HEK293 (cell line): ENCODE measurements at regions not wholly inside any gene's neighbourhood (a gene's known extent, or its start where the extent isn't known, plus 50 kb on each side); places are given as distances from the start of the nearest gene placed in this dataset.
A peak's percentile ranks its signal among the peaks of the same experiment; 100 is the strongest.

Experiments used
- CTCF ChIA-PET: fragments of 350-600 bp; formaldehyde crosslinking; extraction: SDS; loops from one replicate; lab custom pipeline; 2021; ENCODE audit warnings: antibody characterized with exemption; lab: Yijun Ruan, JAX
- POLR2A ChIA-PET: fragments of 300-600 bp; formaldehyde crosslinking; extraction: SDS; loops from one replicate; lab custom pipeline; 2020; ENCODE audit warnings: antibody characterized with exemption, inconsistent platforms; lab: Yijun Ruan, JAX
- H3K27ac ChIP-seq: fragments of 200-500 bp; sonication (Bioruptor generic); 2 replicates; pipeline ENCODE4 v1.5.1; 2014; ENCODE audit warnings: low read depth, low read length, control low read depth, inconsistent platforms; ENCODE audit errors: extremely low read depth
- H3K36me3 ChIP-seq, 2 experiments: fragments of 200-500 bp in 1 of 2; sonication (Bioruptor generic) in 1 of 2; 1 replicate in 1 of 2; 2 replicates in 1 of 2; pipeline ENCODE4 v1.5.1; 2014 to 2017; ENCODE audit warnings: inconsistent platforms in 2 of 2, low read length in 2 of 2; ENCODE audit not compliant: control insufficient read depth in 2 of 2, insufficient read depth in 1 of 2
- H3K4me1 ChIP-seq: fragments of 200-500 bp; sonication (Bioruptor generic); 2 replicates; pipeline ENCODE4 v1.5.1; 2014; ENCODE audit warnings: mild to moderate bottlenecking, low read length, inconsistent platforms; ENCODE audit not compliant: control insufficient read depth, insufficient read depth
- H3K4me3 ChIP-seq: 2 replicates; pipeline ENCODE4 v1.5.1; 2011; ENCODE audit warnings: low read depth, mild to moderate bottlenecking, control low read depth, low read length, moderate library complexity
- H3K9me3 ChIP-seq: fragments of 200-500 bp; sonication (Bioruptor generic); 2 replicates; pipeline ENCODE4 v1.5.1; 2014; ENCODE audit warnings: low read depth, low read length, inconsistent platforms; ENCODE audit not compliant: control insufficient read depth, insufficient read depth
- BCL11A ChIP-seq: fragments of 450-650 bp; formaldehyde crosslinking; IDR thresholded peaks from 2 replicates; pipeline ENCODE4 v1.5.1; 2016; ENCODE audit warnings: low read depth, missing biosample characterization, missing genetic modification characterization
- EGR2 ChIP-seq: fragments of 450-650 bp; formaldehyde crosslinking; IDR thresholded peaks from 2 replicates; pipeline ENCODE4 v1.5.1; 2016; ENCODE audit warnings: low read depth, missing biosample characterization, missing genetic modification characterization
- GLIS2 ChIP-seq: fragments of 450-650 bp; formaldehyde crosslinking; IDR thresholded peaks from 2 replicates; pipeline ENCODE4 v1.5.1; 2016; ENCODE audit warnings: missing biosample characterization, missing genetic modification characterization
- SCRT2 ChIP-seq: fragments of 450-650 bp; formaldehyde crosslinking; IDR thresholded peaks from 2 replicates; pipeline ENCODE4 v1.5.1; 2016; ENCODE audit warnings: missing biosample characterization, missing genetic modification characterization
- YY2 ChIP-seq: fragments of 450-650 bp; formaldehyde crosslinking; IDR thresholded peaks from 2 replicates; pipeline ENCODE4 v1.5.1; 2016; ENCODE audit warnings: missing biosample characterization, missing genetic modification characterization
- ZEB2 ChIP-seq: fragments of 450-650 bp; formaldehyde crosslinking; IDR thresholded peaks from 2 replicates; pipeline ENCODE4 v1.5.1; 2016; ENCODE audit warnings: missing biosample characterization, missing genetic modification characterization
- ZNF202 ChIP-seq: fragments of 450-650 bp; formaldehyde crosslinking; IDR thresholded peaks from 2 replicates; pipeline ENCODE4 v1.5.1; 2016; ENCODE audit warnings: missing biosample characterization, missing genetic modification characterization, borderline replicate concordance
- ZNF239 ChIP-seq: fragments of 450-650 bp; formaldehyde crosslinking; IDR thresholded peaks from 2 replicates; pipeline ENCODE4 v1.5.1; 2016; ENCODE audit warnings: missing biosample characterization, missing genetic modification characterization
- ZNF24 ChIP-seq: fragments of 450-650 bp; formaldehyde crosslinking; IDR thresholded peaks from 2 replicates; pipeline ENCODE4 v1.5.1; 2016; ENCODE audit warnings: missing biosample characterization, missing genetic modification characterization
- ZNF433 ChIP-seq: fragments of 450-650 bp; formaldehyde crosslinking; IDR thresholded peaks from 2 replicates; pipeline ENCODE4 v1.5.1; 2016; ENCODE audit warnings: missing biosample characterization, missing genetic modification characterization, low read depth
- ZNF677 ChIP-seq: fragments of 450-650 bp; IDR thresholded peaks from 2 replicates; pipeline ENCODE4 v1.5.0; 2018; ENCODE audit warnings: missing biosample characterization, mild to moderate bottlenecking, missing genetic modification characterization, moderate library complexity
- ZNF776 ChIP-seq: fragments of 450-650 bp; formaldehyde crosslinking; IDR thresholded peaks from 2 replicates; pipeline ENCODE4 v1.5.0; 2017; ENCODE audit warnings: missing biosample characterization, missing genetic modification characterization, borderline replicate concordance
- TF ChIP-seq, protein P1 (sequence below): fragments of 450-650 bp; formaldehyde crosslinking; IDR thresholded peaks from 2 replicates; pipeline ENCODE4 v1.5.1; 2016; ENCODE audit warnings: missing biosample characterization, missing genetic modification characterization
- TF ChIP-seq, protein P2 (sequence below): fragments of 450-650 bp; formaldehyde crosslinking; IDR thresholded peaks from 2 replicates; pipeline ENCODE4 v1.5.1; 2016; ENCODE audit warnings: missing biosample characterization, missing genetic modification characterization
- TF ChIP-seq, protein P3 (sequence below): IDR thresholded peaks from 2 replicates; pipeline ENCODE4 v1.6.1; 2011; ENCODE audit warnings: mild to moderate bottlenecking, low read depth, low read length, borderline replicate concordance
- TF ChIP-seq, protein P4 (sequence below): fragments of 450-650 bp; formaldehyde crosslinking; IDR thresholded peaks from 2 replicates; pipeline ENCODE4 v1.5.1; 2016; ENCODE audit warnings: missing biosample characterization, missing genetic modification characterization, borderline replicate concordance

DNA sequence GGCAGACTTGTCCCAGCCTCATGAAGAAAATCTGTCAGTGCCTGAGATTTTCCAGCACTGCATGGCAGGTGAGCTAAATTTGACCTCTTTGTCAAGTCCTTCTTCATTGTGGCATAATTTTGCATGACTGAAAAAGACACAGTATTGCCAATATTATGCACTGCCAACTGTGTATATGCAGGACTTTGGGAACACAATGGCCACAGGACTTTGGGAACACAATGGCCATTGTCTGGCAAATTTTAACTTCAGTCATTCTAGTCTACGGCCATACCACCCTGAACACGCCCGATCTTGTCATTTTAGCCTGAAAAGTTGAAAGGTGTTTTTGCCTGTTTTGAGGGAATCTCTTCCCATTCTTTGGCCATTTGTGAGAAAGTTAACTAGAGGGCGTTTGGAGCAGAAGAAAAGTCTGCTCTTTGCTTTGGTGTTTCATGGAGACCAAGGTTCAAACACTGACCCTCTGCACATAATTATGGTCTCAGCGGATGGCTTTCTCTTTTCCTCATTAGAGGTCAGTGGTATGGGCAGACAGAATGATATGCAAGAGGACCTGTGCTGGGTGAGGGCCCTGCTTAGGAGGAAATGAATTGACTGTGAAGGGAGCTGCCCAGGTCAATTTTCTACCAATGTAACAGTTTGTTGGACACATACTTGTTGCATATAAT is 72.4 kb upstream of the NEK7 start:
- ChIA-PET CTCF (no interaction called here), POLR2A (no interaction called here)
- Histone ChIP-seq H3K36me3 (no peaks in the 10 kb centered on the region), H3K9me3 (no peaks in the 10 kb centered on the region), H3K4me3 (no peak overlapping the region), H3K4me1 (no peaks in the 10 kb centered on the region), H3K27ac (no peak overlapping the region)
- TF ChIP-seq SCRT2 (0 out of 2 replicates have a peak, but pooled peaks have one; percentile 17), ZNF202 (no peak), GLIS2 (tag by site-specific recombination) (no peak)
- TF ChIP-seq, protein P1, sequence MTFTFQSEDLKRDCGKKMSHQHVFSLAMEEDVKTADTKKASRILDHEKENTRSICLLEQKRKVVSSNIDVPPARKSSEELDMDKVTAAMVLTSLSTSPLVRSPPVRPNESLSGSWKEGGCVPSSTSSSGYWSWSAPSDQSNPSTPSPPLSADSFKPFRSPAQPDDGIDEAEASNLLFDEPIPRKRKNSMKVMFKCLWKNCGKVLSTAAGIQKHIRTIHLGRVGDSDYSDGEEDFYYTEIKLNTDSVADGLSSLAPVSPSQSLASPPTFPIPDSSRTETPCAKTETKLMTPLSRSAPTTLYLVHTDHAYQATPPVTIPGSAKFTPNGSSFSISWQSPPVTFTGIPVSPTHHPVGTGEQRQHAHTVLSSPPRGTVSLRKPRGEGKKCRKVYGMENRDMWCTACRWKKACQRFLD (tag by site-specific recombination) = no peak

DNA sequence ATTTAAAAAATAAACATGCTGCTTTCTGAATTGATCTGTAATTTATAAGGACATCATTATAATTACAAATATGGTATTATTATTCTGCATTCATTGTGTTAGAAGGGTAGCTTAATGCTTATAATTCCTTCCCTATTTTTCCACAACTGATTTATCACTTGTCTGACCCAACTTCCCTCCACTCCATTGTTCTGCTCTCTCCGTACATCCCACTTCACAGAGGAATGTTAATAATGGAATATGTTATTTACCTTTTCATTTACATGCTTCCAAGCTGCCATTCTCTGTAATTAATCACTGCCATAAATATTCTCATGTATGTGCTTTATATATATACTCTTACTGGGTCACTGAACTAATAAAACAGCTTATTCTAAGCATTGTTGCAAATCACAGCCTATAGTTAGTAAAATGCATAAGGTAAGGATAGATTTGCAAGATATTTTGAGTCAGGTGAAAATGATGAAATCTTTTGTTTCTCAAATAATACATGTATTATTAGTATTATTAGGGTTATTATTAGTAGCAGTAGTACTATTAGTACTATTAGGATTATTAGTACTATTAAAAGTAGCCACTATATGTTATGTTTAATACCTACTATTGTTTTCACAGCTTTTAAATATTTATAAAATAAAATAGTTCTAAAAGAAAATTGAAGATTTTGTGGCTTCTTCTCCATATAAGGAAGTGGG is 70.6 kb upstream of the NEK7 start:
- Histone ChIP-seq H3K4me3 (no peak overlapping the region), H3K27ac (no peak overlapping the region), H3K9me3 (no peaks in the 10 kb centered on the region), H3K4me1 (no peaks in the 10 kb centered on the region), H3K36me3 (no peaks in the 10 kb centered on the region)
- TF ChIP-seq EGR2 (no peak), BCL11A (tag by site-specific recombination) (no peak), ZNF677 (tag by site-specific recombination) (no peak), YY2 (tag by site-specific recombination) (no peak), ZNF24 (no peak), ZEB2 (tag by site-specific recombination) (no peak), ZNF776 (tag by site-specific recombination) (no peak), ZNF433 (tag by site-specific recombination) (no peak), ZNF239 (tag by site-specific recombination) (no peak)
- TF ChIP-seq, protein P2, sequence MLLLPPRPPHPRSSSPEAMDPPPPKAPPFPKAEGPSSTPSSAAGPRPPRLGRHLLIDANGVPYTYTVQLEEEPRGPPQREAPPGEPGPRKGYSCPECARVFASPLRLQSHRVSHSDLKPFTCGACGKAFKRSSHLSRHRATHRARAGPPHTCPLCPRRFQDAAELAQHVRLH (tag by site-specific recombination) = no peak
- TF ChIP-seq, protein P1 (tag by site-specific recombination) = no peak
- TF ChIP-seq, protein P3, sequence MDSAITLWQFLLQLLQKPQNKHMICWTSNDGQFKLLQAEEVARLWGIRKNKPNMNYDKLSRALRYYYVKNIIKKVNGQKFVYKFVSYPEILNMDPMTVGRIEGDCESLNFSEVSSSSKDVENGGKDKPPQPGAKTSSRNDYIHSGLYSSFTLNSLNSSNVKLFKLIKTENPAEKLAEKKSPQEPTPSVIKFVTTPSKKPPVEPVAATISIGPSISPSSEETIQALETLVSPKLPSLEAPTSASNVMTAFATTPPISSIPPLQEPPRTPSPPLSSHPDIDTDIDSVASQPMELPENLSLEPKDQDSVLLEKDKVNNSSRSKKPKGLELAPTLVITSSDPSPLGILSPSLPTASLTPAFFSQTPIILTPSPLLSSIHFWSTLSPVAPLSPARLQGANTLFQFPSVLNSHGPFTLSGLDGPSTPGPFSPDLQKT = no peak
- TF ChIP-seq, protein P4, sequence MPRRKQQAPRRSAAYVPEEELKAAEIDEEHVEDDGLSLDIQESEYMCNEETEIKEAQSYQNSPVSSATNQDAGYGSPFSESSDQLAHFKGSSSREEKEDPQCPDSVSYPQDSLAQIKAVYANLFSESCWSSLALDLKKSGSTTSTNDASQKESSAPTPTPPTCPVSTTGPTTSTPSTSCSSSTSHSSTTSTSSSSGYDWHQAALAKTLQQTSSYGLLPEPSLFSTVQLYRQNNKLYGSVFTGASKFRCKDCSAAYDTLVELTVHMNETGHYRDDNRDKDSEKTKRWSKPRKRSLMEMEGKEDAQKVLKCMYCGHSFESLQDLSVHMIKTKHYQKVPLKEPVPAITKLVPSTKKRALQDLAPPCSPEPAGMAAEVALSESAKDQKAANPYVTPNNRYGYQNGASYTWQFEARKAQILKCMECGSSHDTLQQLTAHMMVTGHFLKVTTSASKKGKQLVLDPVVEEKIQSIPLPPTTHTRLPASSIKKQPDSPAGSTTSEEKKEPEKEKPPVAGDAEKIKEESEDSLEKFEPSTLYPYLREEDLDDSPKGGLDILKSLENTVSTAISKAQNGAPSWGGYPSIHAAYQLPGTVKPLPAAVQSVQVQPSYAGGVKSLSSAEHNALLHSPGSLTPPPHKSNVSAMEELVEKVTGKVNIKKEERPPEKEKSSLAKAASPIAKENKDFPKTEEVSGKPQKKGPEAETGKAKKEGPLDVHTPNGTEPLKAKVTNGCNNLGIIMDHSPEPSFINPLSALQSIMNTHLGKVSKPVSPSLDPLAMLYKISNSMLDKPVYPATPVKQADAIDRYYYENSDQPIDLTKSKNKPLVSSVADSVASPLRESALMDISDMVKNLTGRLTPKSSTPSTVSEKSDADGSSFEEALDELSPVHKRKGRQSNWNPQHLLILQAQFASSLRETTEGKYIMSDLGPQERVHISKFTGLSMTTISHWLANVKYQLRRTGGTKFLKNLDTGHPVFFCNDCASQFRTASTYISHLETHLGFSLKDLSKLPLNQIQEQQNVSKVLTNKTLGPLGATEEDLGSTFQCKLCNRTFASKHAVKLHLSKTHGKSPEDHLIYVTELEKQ (tag by site-specific recombination) = no peak
- ChIA-PET CTCF (interaction anchor here (0.5 to 1.5 kb wide), 8 partner anchors 12 to 754 kb away, joined by 3 to 4 read pairs (median 3); no protein-coding TSS in a partner anchor), POLR2A (no interaction called here)
